PC-9 (cell line): ENCODE measurements at regions not wholly inside any gene's neighbourhood (a gene's known extent, or its start where the extent isn't known, plus 50 kb on each side); places are given as distances from the start of the nearest gene placed in this dataset.

Experiments
- BruUV-seq: library from RNA; stranded (reverse); fragments of 400-500 nt; replicated peaks from 2 replicates; lab custom pipeline; 2021; lab: Mats Ljungman, UMichigan
- CTCF ChIA-PET: fragments of 300-600 bp; sonication (Branson Sonifier 250); formaldehyde crosslinking; loops from one replicate; lab custom pipeline; 2022; ENCODE audit warnings: antibody characterized with exemption; lab: Charles Lee
- POLR2A ChIA-PET: fragments of 300-600 bp; sonication (Branson Sonifier 250); formaldehyde crosslinking; loops from one replicate; lab custom pipeline; 2022; ENCODE audit warnings: antibody characterized with exemption; ENCODE audit not compliant: unreplicated experiment; lab: Charles Lee
- DNase-seq, 2 experiments: peaks; one replicate each; pipeline versions ENCODE4 v3.0.0 to v3.0.0-alpha.2; 2015 to 2022; ENCODE audit warnings: mixed read lengths in 1 of 2
- H2AFZ ChIP-seq: fragments of 200-600 bp; sonication (generic); 2 replicates; pipeline ENCODE4 v1.8.1; 2017; ENCODE audit warnings: antibody characterized with exemption
- H3F3A ChIP-seq: fragments of 200-600 bp; sonication (generic); 2 replicates; pipeline ENCODE4 v1.8.1; 2017; ENCODE audit warnings: antibody characterized with exemption, mild to moderate bottlenecking, low read depth; ENCODE audit not compliant: insufficient read depth
- H3K27ac ChIP-seq: fragments of 200-600 bp; sonication (generic); 2 replicates; pipeline ENCODE4 v1.6.1; 2016; ENCODE audit warnings: mixed run types
- H3K27me3 ChIP-seq: fragments of 200-600 bp; sonication (generic); 2 replicates; pipeline ENCODE4 v1.6.1; 2016; ENCODE audit warnings: low read depth, mixed run types; ENCODE audit not compliant: insufficient read depth
- H3K36me3 ChIP-seq: fragments of 200-600 bp; sonication (generic); 2 replicates; pipeline ENCODE4 v1.6.1; 2016; ENCODE audit warnings: low read depth, mixed run types
- H3K4me1 ChIP-seq: fragments of 200-600 bp; sonication (generic); replicated peaks from 2 replicates; pipeline ENCODE4 v1.6.1; 2016; ENCODE audit warnings: mixed run types; ENCODE audit not compliant: insufficient read depth
- H3K4me2 ChIP-seq: fragments of 200-600 bp; sonication (generic); 2 replicates; pipeline ENCODE4 v1.6.1; 2017; ENCODE audit warnings: mixed run types
- H3K4me3 ChIP-seq: fragments of 200-600 bp; sonication (generic); 2 replicates; pipeline ENCODE4 v1.6.1; 2016; ENCODE audit warnings: mixed run types
- H3K79me2 ChIP-seq: fragments of 200-600 bp; sonication (generic); 2 replicates; pipeline ENCODE4 v1.6.1; 2017; ENCODE audit warnings: low read depth, mixed run types
- H3K9me2 ChIP-seq: fragments of 200-600 bp; sonication (generic); 2 replicates; pipeline ENCODE4 v1.8.1; 2017; ENCODE audit warnings: mild to moderate bottlenecking; ENCODE audit not compliant: insufficient read depth
- H3K9me3 ChIP-seq: fragments of 200-600 bp; sonication (generic); 2 replicates; pipeline ENCODE4 v1.8.1; 2016; ENCODE audit warnings: low read depth; ENCODE audit not compliant: insufficient read depth
- H4K20me1 ChIP-seq: fragments of 200-600 bp; sonication (generic); 2 replicates; pipeline ENCODE4 v1.8.1; 2017; ENCODE audit not compliant: insufficient read depth
- CTCF ChIP-seq: fragments of 200-600 bp; sonication (generic); conservative IDR thresholded peaks from 2 replicates; pipeline ENCODE4 v1.6.1; 2017; ENCODE audit warnings: mixed run types, antibody characterized with exemption, mild to moderate bottlenecking, moderate library complexity
- EZH2 ChIP-seq: fragments of 200-600 bp; sonication (generic); IDR thresholded peaks from 2 replicates; pipeline ENCODE4 v1.8.0; 2017; ENCODE audit warnings: antibody characterized with exemption, low read depth
- intact Hi-C: fragments of 100-400 bp; cut with micrococcal nuclease; formaldehyde crosslinking; loops from one replicate; pipeline ENCODE4 v1.10.0; 2022; ENCODE audit not compliant: unreplicated experiment

GRCh38 chr9:26508897-26509296 lies 383.7 kb downstream of the CAAP1 start:
- no peak overlapping the region for H3K4me3 ChIP-seq
- H3K4me1 ChIP-seq = no peaks in the 10 kb centered on the region
- H3K9me3 ChIP-seq = no peaks in the 10 kb centered on the region
- H3K36me3 ChIP-seq = no peaks in the 10 kb centered on the region
- ChIA-PET POLR2A (no interaction called here), CTCF (no interaction called here)
- DNase-seq = no peak
- no peaks in the 10 kb centered on the region for H3K9me2 ChIP-seq
- no peaks in the 10 kb centered on the region for H3K27me3 ChIP-seq
- H3K27ac ChIP-seq = no peak overlapping the region
- no peaks in the 10 kb centered on the region for H3K79me2 ChIP-seq
- no TSS peak for BruUV-seq
- intact Hi-C loops = no loop called here
- H2AFZ ChIP-seq = no peak overlapping the region
- no peaks in the 10 kb centered on the region for H4K20me1 ChIP-seq
- no peak overlapping the region for H3K4me2 ChIP-seq
- TF ChIP-seq EZH2 = no peak
- TF ChIP-seq CTCF = no peak
- H3F3A ChIP-seq = no peaks in the 10 kb centered on the region

GRCh38 chr9:26504057-26504456 lies 388.5 kb downstream of the CAAP1 start:
- no peak for DNase-seq
- Histone ChIP-seq H3K27me3 (no peaks in the 10 kb centered on the region), H4K20me1 (no peaks in the 10 kb centered on the region), H3K79me2 (no peaks in the 10 kb centered on the region), H3K4me1 (no peaks in the 10 kb centered on the region), H2AFZ (no peak overlapping the region), H3K9me3 (no peaks in the 10 kb centered on the region), H3F3A (no peaks in the 10 kb centered on the region), H3K27ac (no peak overlapping the region), H3K36me3 (no peaks in the 10 kb centered on the region), H3K9me2 (no peaks in the 10 kb centered on the region), H3K4me2 (no peak overlapping the region), H3K4me3 (no peak overlapping the region)
- TF ChIP-seq CTCF (no peak), EZH2 (no peak)
- CTCF ChIA-PET = no interaction called here
- POLR2A ChIA-PET = no interaction called here
- intact Hi-C loops = no loop called here
- BruUV-seq = no TSS peak

- ChIA-PET POLR2A (no interaction called here), CTCF (no interaction called here)
- Histone ChIP-seq H3K27ac (no peak overlapping the region), H3K9me2 (no peaks in the 10 kb centered on the region), H3K4me1 (no peaks in the 10 kb centered on the region), H3K79me2 (no peaks in the 10 kb centered on the region), H3K9me3 (no peaks in the 10 kb centered on the region), H3K27me3 (no peaks in the 10 kb centered on the region), H3F3A (no peaks in the 10 kb centered on the region), H3K4me2 (no peak overlapping the region), H2AFZ (no peak overlapping the region), H3K36me3 (no peaks in the 10 kb centered on the region), H4K20me1 (no peaks in the 10 kb centered on the region), H3K4me3 (no peak overlapping the region)
- DNase-seq = no peak
- intact Hi-C loops = no loop called here
- no peak for TF ChIP-seq CTCF
- BruUV-seq = no TSS peak
Measured at GRCh38 chr9:26502311-26502710, 390.3 kb downstream of the CAAP1 start.
